Fibroblast of skin of abdomen (primary cell): ENCODE measurements at regions not wholly inside any gene's neighbourhood (a gene's known extent, or its start where the extent isn't known, plus 50 kb on each side); places are given as distances from the start of the nearest gene placed in this dataset.
"Not testable (repeated sequence)": the region's sequence is repeated elsewhere in the genome, so short reads cannot be mapped to it uniquely, and the experiment has no call there.

Source experiments
- DNase-seq: peaks from one replicate; pipeline ENCODE4 v3.0.0-alpha.2; 2013

GRCh38 chr16:13823501-13823900 is 96.5 kb upstream of the ERCC4 start:
- no peak for DNase-seq

GRCh38 chr16:13829697-13830299 is 90.2 kb upstream of the ERCC4 start:
- no peak for DNase-seq

- DNase-seq = no peak
These were observed 86.4 kb upstream of the ERCC4 start for GRCh38 chr16:13833515-13833914.

DNA sequence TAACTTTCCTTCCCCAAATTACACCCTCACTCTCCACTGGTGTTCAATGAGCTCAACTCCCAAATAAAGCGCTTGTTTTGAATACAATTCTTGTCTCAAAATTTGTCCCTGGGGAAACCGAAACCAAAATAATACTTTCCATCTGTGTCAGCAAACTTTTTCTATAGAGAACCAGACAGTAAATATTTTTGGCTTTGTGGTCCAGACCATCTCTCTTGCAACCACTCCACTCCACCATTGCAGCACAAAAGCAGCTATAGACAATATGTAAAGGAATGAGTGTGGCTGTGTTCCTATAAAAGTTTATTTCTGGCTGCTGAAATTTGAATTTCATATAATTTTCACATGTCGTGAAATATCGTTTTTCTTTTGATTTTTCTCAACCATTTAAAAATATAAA is 84.6 kb upstream of the ERCC4 start:
- DNase-seq = no peak

DNA sequence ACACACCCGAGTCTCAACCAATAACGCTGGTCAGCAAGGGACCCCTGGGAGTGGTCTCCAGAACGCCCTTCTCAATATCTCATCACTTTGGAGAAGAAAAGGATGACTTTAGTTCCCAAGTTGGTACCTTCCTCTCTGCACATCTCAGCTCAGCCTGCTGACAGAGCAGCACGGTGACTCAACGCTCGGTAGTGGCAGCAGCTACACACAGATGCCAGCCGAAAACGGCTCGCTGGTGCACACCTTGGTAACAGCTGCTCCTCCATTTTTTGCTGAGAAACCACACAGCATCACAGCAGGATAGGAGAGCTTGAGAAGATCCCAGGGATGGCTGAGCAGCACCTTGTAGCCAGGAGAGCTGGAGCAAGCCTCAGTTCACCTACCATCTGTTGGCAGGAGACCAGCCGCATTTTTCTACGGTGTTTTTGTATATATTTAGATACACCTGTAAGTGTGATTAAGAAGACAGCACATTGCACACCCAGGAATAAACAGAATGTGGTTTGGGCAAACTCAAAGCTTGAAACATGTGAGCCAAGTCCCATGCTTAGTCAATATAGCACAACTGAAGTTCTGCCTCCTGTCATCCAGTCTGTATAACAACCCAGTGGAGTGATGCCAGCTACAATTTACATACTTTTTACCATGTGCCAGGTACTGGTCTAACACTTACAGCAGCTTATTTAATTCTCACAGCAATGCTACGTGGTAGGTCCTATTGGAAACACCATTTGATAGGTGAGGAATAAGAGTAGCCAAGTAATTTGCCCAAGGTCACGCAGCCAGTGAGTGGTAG is 83.8 kb upstream of the ERCC4 start:
- no peak for DNase-seq

GRCh38 chr16:13838401-13839190 is 81.4 kb upstream of the ERCC4 start:
- no peak for DNase-seq

DNA sequence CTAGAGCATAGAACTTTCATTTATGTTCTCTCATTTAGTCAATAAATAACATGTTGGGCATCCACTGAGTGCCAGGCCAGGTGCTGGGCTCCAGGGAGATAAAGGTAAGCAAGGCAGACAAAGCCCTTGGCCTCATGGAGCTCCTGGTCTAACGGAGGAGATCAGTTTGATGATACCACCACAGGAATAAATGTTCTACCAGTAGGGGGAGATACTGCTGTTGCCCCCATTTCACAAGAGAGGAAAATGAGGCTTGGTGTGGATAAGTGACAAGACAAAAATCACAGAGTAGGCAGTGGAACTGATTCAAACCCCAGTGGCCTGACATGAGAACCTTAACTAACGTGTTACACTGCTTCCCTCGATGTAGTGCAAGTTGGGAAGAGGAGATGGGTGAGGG is 80.4 kb upstream of the ERCC4 start:
- DNase-seq = no peak

DNA sequence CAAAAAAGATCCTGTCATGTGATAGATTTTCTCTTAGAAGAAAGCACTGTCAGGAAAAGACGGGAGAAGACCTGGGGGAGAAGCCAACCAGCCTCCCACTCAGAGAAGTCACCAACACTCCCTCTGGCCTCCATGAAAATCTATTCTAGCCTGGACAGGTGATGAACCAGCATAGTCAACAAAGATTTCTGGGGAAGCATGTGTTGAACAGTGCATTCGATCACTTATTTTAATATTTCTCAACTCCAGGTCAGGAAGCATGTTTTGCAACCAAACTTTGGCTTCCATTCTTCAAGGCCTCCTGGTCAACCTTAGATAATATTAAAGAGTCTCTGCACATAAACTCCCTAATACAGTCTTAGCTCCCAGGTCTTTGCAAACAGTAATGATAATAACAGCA is 74.7 kb upstream of the ERCC4 start:
- DNase-seq = no peak

DNA sequence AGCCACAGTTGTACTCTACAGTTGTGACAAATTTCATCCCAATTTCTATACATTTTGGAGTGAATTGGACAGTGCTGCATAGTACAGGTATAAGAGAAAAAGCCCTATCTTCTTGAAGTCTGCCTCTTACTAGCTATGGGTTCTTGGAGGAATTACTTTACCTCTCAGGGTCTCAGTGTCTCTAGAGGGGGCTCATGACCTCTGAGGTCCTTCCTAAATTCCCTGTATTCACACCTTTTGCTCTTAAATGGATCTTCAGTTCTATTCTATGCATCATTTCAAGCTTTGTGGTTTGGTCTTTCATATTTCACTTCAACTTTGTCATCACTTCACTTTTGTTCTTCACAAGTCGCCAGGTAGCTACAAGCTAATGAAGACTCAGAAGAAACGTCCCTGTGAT is 71.2 kb upstream of the ERCC4 start:
- DNase-seq = no peak

DNA sequence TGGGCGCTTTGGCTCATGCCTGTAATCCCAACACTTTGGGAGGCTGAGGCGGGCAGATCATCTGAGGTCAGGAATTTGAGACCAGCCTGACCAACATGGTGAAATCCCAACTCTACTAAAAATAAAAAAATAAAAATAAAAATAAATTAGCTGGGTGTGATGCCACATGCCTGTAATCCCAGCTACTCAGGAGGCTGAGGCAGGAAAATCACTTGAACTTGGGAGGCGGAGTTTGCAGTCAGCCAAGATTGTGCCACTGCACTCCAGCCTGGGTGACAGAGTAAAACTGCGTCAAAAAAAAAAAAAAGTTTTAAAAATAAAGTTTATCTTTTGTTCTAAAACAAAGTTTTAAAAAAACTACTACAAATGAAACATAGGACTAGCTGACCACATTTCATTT is 69.8 kb upstream of the ERCC4 start:
- DNase-seq = not testable (repeated sequence)

DNA sequence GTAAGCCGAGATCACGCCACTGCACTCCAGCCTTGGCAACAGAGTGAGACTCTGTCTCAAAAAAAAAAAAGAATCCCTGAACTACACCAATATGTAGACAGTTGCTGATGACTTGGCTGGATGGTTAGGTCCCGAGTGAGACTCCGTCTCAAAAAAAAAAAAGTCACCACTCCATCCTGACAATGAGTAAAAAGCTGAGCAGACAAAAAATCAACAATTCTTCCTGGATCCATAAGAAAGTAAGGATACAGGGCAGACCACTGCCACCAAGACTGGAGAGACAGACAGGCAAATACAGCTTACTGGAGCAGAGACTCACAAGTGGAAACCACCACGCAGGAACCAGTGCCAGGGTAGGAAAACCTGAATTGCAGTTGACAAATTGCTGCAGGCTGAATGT is 67.1 kb upstream of the ERCC4 start:
- no peak for DNase-seq

- no peak for DNase-seq
These were observed 63.6 kb upstream of the ERCC4 start for GRCh38 chr16:13856398-13856797.

DNA sequence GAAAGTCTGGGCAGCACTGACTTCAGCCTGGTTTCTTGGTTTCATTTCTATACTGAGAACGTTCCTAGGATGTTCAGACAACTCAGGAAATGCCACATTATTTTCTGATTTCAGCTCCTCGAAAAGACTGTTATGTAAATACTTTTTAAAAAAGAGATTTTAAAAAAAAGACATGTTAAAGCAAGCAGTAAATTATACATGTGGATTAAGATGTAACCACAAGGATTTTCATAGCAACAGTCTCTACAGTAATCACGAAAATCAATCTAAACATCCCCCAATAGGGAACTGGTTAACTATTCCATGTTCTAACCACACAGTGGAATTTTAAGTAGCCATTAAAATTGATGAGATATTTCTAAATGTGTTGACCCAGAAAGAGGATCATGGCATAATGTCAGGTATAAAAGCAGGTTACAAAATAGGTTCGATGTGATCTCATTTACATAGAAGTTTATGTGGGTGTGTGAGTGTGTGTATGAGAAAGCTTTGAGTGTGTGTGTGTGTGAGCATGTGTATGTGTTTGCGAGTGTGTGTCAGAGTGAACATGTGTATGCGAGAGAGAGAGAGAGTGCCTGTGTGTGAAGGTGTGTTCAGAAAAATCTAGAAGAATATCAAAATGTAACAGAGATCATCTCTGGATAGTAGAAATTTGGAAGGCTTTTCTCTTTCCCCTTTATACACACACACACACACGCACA is 63.0 kb upstream of the ERCC4 start:
- DNase-seq = no peak

GRCh38 chr16:13858873-13859580 is 60.9 kb upstream of the ERCC4 start:
- DNase-seq = no peak

GRCh38 chr16:13863075-13863765 is 56.7 kb upstream of the ERCC4 start:
- no peak for DNase-seq

- no peak for DNase-seq
These were observed 55.3 kb upstream of the ERCC4 start for GRCh38 chr16:13864689-13865088.

DNA sequence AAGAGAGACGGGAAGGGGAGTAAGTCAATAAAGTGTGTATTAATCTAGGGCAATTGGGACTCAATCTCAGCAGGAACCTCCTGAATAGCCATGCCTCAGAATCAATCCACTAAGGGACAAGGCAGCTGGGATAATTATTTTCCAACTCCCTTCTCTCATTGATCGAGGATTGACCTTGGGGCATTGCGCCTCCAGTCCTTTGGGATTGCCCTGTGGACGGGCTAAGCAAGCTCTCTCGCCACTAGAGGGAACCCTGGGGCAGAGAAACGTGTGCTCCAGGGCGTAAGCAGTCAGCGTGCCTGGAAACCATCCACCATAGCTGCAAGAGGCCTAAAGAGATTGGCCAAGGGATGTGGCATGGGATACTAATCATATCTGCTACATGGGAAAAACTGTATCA is 53.9 kb upstream of the ERCC4 start:
- peak; percentile 57 for DNase-seq
